PFSK-1 (cell line): ENCODE measurements at regions not wholly inside any gene's neighbourhood (a gene's known extent, or its start where the extent isn't known, plus 50 kb on each side); places are given as distances from the start of the nearest gene placed in this dataset.

Experiments used
- FOXP2 ChIP-seq: optimal IDR thresholded peaks from 2 replicates; pipeline ENCODE3; 2011; ENCODE audit warnings: borderline replicate concordance, control low read depth, inconsistent platforms; ENCODE audit not compliant: insufficient read depth; ENCODE audit errors: extremely low read length, extremely low read depth
- POLR2AphosphoS5 ChIP-seq: IDR thresholded peaks from 2 replicates; pipeline ENCODE4 v1.6.1; 2012; ENCODE audit warnings: low read depth, mild to moderate bottlenecking, control low read depth, low read length, moderate library complexity
- REST ChIP-seq, 2 experiments: IDR thresholded peaks; 2 replicates each; pipeline versions ENCODE4 v1.6.1 to v1.8.0; 2011 to 2012; ENCODE audit warnings: low read depth in 2 of 2, low read length in 2 of 2, control low read depth in 1 of 2, inconsistent platforms in 1 of 2, mild to moderate bottlenecking in 1 of 2, moderate library complexity in 1 of 2; ENCODE audit not compliant: insufficient read depth in 1 of 2
- SIN3A ChIP-seq: IDR thresholded peaks from 2 replicates; pipeline ENCODE4 v1.6.1; 2012; ENCODE audit warnings: mild to moderate bottlenecking, low read length, moderate library complexity, borderline replicate concordance; ENCODE audit not compliant: insufficient read depth
- TAF1 ChIP-seq: IDR thresholded peaks from 2 replicates; pipeline ENCODE4 v1.6.1; 2012; ENCODE audit warnings: low read length, control low read depth, borderline replicate concordance; ENCODE audit not compliant: insufficient read depth

GRCh38 chr12:43285159-43285598 lies 266.8 kb downstream of the ADAMTS20 start:
- TF ChIP-seq TAF1 (no peak), REST (IDR thresholded peaks at IDR 0.05; ENCODE audit: insufficient read depth in 1 of 2, low read depth in 2 of 2, low read length in 2 of 2) (no peak), SIN3A (no peak), POLR2AphosphoS5 (no peak), FOXP2 (no peak)

- TF ChIP-seq POLR2AphosphoS5 = no peak
- TF ChIP-seq REST (IDR thresholded peaks at IDR 0.05; ENCODE audit: insufficient read depth in 1 of 2, low read depth in 2 of 2, low read length in 2 of 2) = no peak
- no peak for TF ChIP-seq TAF1
- TF ChIP-seq SIN3A = no peak
Measured at GRCh38 chr12:43284486-43285158, 267.4 kb downstream of the ADAMTS20 start.

- TF ChIP-seq TAF1 = no peak
- no peak for TF ChIP-seq SIN3A
- no peak for TF ChIP-seq POLR2AphosphoS5
- no peak for TF ChIP-seq REST (IDR thresholded peaks at IDR 0.05; ENCODE audit: insufficient read depth in 1 of 2, low read depth in 2 of 2, low read length in 2 of 2)
- no peak for TF ChIP-seq FOXP2
Measured at GRCh38 chr12:43283206-43283605, 268.8 kb downstream of the ADAMTS20 start.

GRCh38 chr12:43282106-43282505 lies 269.9 kb downstream of the ADAMTS20 start:
- TF ChIP-seq SIN3A (no peak), FOXP2 (no peak), POLR2AphosphoS5 (no peak), REST (IDR thresholded peaks at IDR 0.05; ENCODE audit: insufficient read depth in 1 of 2, low read depth in 2 of 2, low read length in 2 of 2) (no peak), TAF1 (no peak)
